ENCODE measurements at regions not wholly inside any gene's neighbourhood (a gene's known extent, or its start where the extent isn't known, plus 50 kb on each side); places are given as distances from the start of the nearest gene placed in this dataset.

DNA sequence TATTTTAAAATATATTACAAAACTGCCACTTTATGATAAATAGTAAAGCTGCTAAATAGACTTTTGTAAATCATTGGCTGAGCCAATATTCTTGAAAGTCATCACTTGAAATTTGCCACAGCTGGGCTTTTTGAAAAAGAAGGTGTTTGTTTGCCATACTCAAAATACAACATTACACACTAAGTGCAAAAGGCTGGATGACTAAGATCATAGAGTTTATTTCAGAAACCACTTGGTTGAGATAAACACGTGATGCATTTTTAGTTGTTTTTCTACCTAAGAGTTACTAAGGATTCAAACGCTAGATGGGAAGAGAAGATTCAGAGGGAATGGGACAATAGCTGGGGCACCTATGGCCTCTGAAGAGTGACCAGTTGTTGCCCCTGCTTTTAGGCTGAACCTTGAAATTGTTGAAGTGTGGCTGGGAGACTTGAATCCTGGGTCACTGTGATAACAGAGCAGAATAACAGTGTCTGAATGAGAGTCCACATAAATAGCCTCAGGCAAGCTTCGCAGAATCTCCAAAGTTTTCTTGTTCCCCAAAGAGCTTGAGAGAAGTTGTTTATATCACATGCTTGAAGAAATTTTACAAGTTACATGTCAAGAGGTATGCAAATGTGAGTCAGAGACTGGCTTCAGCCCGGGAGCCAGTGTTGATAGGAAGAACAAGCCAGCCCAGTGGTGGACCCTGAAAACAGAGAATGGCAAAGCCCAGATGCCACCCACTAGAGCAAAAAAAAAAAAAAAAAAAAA, 409.8 kb downstream of the GPD2 start:
- Histone ChIP-seq H3K4me3 (no peak overlapping the region), H3K36me3 (no peaks in the 10 kb centered on the region), H3K27ac (no peak overlapping the region), H3K9me3 (no peaks in the 10 kb centered on the region), H3K27me3 (no peaks in the 10 kb centered on the region), H3K4me1 (no peaks in the 10 kb centered on the region)
- DNase-seq, result no peak
- peak; percentile 12 for ATAC-seq
- intact Hi-C loops (cut with DNase I), result no loop called here
- TF ChIP-seq, protein P1, sequence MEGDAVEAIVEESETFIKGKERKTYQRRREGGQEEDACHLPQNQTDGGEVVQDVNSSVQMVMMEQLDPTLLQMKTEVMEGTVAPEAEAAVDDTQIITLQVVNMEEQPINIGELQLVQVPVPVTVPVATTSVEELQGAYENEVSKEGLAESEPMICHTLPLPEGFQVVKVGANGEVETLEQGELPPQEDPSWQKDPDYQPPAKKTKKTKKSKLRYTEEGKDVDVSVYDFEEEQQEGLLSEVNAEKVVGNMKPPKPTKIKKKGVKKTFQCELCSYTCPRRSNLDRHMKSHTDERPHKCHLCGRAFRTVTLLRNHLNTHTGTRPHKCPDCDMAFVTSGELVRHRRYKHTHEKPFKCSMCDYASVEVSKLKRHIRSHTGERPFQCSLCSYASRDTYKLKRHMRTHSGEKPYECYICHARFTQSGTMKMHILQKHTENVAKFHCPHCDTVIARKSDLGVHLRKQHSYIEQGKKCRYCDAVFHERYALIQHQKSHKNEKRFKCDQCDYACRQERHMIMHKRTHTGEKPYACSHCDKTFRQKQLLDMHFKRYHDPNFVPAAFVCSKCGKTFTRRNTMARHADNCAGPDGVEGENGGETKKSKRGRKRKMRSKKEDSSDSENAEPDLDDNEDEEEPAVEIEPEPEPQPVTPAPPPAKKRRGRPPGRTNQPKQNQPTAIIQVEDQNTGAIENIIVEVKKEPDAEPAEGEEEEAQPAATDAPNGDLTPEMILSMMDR (IDR thresholded peaks at IDR 0.05), result no peak

DNA sequence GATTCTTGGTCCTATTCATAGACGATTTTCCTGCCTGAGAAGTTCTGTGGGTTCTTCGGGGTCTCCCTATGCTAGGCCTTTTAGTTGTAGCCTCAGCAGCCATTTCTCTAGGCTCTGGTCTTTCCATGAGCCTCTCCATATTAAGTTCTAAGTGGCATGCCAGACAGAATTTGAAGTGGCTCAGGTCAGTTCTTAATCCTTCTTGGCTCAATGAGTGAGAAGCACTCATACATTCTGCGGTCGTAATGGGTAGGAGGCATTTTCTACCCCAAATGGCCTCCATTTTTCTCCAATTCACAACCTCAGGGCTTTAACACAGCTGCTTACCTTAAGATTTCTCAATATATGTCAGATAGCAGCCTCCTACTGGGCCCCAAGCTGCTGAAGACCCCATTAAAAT, 405.3 kb upstream of the GALNT5 start:
- Histone ChIP-seq H3K4me1 (no peaks in the 10 kb centered on the region), H3K27me3 (no peaks in the 10 kb centered on the region), H3K36me3 (no peaks in the 10 kb centered on the region), H3K9me3 (no peaks in the 10 kb centered on the region), H3K27ac (peak overlapping the region; percentile 32), H3K4me3 (no peak overlapping the region)
- DNase-seq (no peak), ATAC-seq (peak; percentile 79)
- TF ChIP-seq, protein P1 (IDR thresholded peaks at IDR 0.05), result no peak
- intact Hi-C loops (cut with DNase I), result no loop called here

DNA sequence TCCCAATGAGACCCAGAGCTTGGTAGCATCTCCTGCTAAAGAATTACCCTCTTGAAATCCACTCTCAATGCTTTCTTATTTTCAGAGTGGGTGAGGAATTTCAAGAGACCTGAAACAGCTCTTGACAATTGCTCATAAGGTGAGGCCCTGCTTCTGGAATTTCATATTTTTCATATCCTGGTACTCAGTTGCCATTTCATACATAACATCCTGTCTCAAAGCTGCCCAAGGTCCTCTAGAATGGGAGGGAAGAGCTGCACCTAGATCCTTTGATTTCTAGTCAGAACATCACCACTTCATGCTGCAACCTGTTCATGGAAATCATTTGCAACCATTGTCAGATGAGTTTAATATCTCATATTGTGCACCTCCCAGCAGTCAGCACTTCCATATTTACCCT, 404.8 kb upstream of the GALNT5 start:
- DNase-seq, result no peak
- TF ChIP-seq, protein P1 (IDR thresholded peaks at IDR 0.05), result no peak
- no peaks in the 10 kb centered on the region for H3K9me3 ChIP-seq
- peak overlapping the region; percentile 32 for H3K27ac ChIP-seq
- no peaks in the 10 kb centered on the region for H3K27me3 ChIP-seq
- intact Hi-C loops (cut with DNase I), result no loop called here
- no peak overlapping the region for H3K4me3 ChIP-seq
- ATAC-seq, result peak; percentile 92
- no peaks in the 10 kb centered on the region for H3K36me3 ChIP-seq
- H3K4me1 ChIP-seq, result no peaks in the 10 kb centered on the region

DNA sequence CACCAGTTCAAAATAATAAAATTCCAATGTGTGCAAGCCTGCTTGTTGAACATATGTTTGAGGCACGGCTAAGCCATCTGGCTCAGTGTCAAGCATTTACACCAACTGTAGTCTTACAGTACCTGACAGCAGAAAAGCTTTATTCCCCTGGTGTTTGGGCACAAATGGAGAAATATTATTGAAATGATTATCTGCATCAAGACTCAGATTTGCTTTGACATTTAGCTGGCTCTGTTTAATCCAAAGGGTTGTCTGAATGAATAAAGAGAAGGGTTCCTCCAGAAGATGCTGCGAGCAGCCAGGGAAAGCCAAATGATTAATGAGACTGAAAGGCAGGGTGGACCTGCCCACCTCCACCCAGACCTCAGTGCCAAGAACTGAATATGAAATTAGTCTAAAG, 393.2 kb upstream of the GALNT5 start:
- TF ChIP-seq, protein P1 (IDR thresholded peaks at IDR 0.05), result no peak
- intact Hi-C loops (cut with DNase I), result no loop called here

DNA sequence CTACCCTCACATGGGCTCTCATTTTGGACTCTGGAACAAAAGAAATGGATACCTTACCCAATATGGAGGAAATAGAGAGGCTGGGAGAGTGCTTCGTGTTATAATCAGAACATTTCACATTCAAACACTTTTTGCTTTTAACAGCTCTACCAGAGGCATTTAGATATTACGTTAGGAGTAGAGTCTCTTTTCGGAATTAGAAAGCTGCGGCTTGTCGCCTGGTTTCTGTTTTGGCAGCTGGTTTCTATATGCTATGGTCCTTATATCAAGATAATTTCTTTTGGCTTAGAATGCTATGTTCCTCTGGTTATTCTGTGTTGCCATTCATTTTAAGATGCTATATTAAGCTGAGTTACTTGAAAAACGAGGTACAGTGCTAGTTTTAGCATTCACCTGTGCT, 392.8 kb upstream of the GALNT5 start:
- H3K9me3 ChIP-seq, result no peaks in the 10 kb centered on the region
- H3K27me3 ChIP-seq, result no peaks in the 10 kb centered on the region
- intact Hi-C loops (cut with DNase I), result no loop called here
- ATAC-seq (no peak), DNase-seq (no peak)
- no peaks in the 10 kb centered on the region for H3K36me3 ChIP-seq
- H3K4me1 ChIP-seq, result no peaks in the 10 kb centered on the region
- TF ChIP-seq, protein P1 (IDR thresholded peaks at IDR 0.05), result no peak
- no peak overlapping the region for H3K4me3 ChIP-seq
- no peak overlapping the region for H3K27ac ChIP-seq

More for the DNA sequence above, 393.2 kb upstream of the GALNT5 start:
- Histone ChIP-seq H3K4me1 (no peaks in the 10 kb centered on the region), H3K27ac (no peak overlapping the region), H3K27me3 (no peaks in the 10 kb centered on the region), H3K36me3 (no peaks in the 10 kb centered on the region), H3K4me3 (no peak overlapping the region), H3K9me3 (no peaks in the 10 kb centered on the region)
- DNase-seq (no peak), ATAC-seq (no peak)
